CD4-positive, alpha-beta T cell (primary cell): ENCODE measurements at regions not wholly inside any gene's neighbourhood (a gene's known extent, or its start where the extent isn't known, plus 50 kb on each side); places are given as distances from the start of the nearest gene placed in this dataset.

Source experiments
- ATAC-seq: fragments of 200-7000 bp; cut with Tn5 transposase; one replicate; pipeline ENCODE4 v1.10.0; 2022; ENCODE audit warnings: mild to moderate bottlenecking; ENCODE audit not compliant: poor library complexity
- CTCF ChIA-PET: fragments of 350-600 bp; sonication (Branson Sonifier 250); formaldehyde crosslinking; loops from one replicate; lab custom pipeline; 2021; ENCODE audit warnings: antibody characterized with exemption, inconsistent platforms; lab: Charles Lee
- POLR2A ChIA-PET: fragments of 350-600 bp; sonication (Branson Sonifier 250); formaldehyde crosslinking; loops from one replicate; lab custom pipeline; 2021; ENCODE audit warnings: antibody characterized with exemption, inconsistent platforms; lab: Charles Lee
- DNase-seq, 14 experiments: peaks; one replicate each; pipeline ENCODE4 v3.0.0-alpha.2; 2013 to 2020; ENCODE audit warnings: mixed read lengths in 2 of 14
- H3K27ac ChIP-seq, 2 donors: one replicate each; pipeline versions ENCODE4 v1.5.1 to v1.7.0; 2013; ENCODE audit warnings: low read length in 2 of 2, low read depth in 1 of 2, mild to moderate bottlenecking in 1 of 2
- H3K27me3 ChIP-seq, 2 experiments: 1 replicate in 1 of 2; 2 replicates in 1 of 2; pipeline versions ENCODE4 v1.6.1 to v1.7.0; 2013; ENCODE audit warnings: low read length in 2 of 2, control low read depth in 1 of 2, mild to moderate bottlenecking in 1 of 2, moderate library complexity in 1 of 2; ENCODE audit not compliant: insufficient read depth in 2 of 2, control insufficient read depth in 1 of 2
- H3K36me3 ChIP-seq: one replicate; pipeline ENCODE4 v1.6.1; 2013; ENCODE audit warnings: low read length, control low read depth; ENCODE audit not compliant: insufficient read depth
- H3K4me1 ChIP-seq: one replicate; pipeline ENCODE4 v1.6.1; 2013; ENCODE audit warnings: low read length, control low read depth; ENCODE audit not compliant: insufficient read depth
- H3K4me3 ChIP-seq: one replicate; pipeline ENCODE4 v1.5.1; 2013; ENCODE audit warnings: mild to moderate bottlenecking, low read length, moderate library complexity
- H3K9me3 ChIP-seq, 2 experiments: 1 replicate in 1 of 2; 2 replicates in 1 of 2; pipeline versions ENCODE4 v1.6.1 to v1.7.0; 2013; ENCODE audit warnings: low read length in 2 of 2, mild to moderate bottlenecking in 2 of 2, control low read depth in 1 of 2, moderate library complexity in 1 of 2; ENCODE audit not compliant: control insufficient read depth in 1 of 2, insufficient read depth in 1 of 2
- H3K27ac Mint-ChIP-seq: one replicate; pipeline ENCODE4 v1.8.0; 2020; ENCODE audit warnings: mixed read lengths
- H3K27me3 Mint-ChIP-seq: one replicate; pipeline ENCODE4 v1.8.0; 2021; ENCODE audit warnings: mixed read lengths
- H3K36me3 Mint-ChIP-seq: one replicate; pipeline ENCODE4 v1.8.0; 2021; ENCODE audit warnings: low read depth, mixed read lengths
- H3K4me1 Mint-ChIP-seq: one replicate; pipeline ENCODE4 v1.8.0; 2021; ENCODE audit warnings: low read depth, mixed read lengths
- H3K4me3 Mint-ChIP-seq: one replicate; pipeline ENCODE4 v1.8.0; 2020; ENCODE audit warnings: mild to moderate bottlenecking, mixed read lengths
- H3K9me3 Mint-ChIP-seq: one replicate; pipeline ENCODE4 v1.8.0; 2020; ENCODE audit warnings: mixed read lengths
- intact Hi-C, 2 experiments: fragments of 100-400 bp; cut with DNase I in 1 of 2; cut with micrococcal nuclease in 1 of 2; formaldehyde crosslinking; loops; one replicate each; pipeline versions ENCODE4 v1.15.1 to v1.9.0; 2023 to 2025; cut with DNase I, micrococcal nuclease
- TF ChIP-seq, protein P1 (sequence below): fragments of 200-600 bp; IDR thresholded peaks from one replicate; pipeline ENCODE4 v1.8.0; 2022; ENCODE audit warnings: antibody characterized with exemption, mild to moderate bottlenecking

- no peaks in the 10 kb centered on the region for H3K9me3 ChIP-seq
- ChIA-PET CTCF (no interaction called here), POLR2A (no interaction called here)
- TF ChIP-seq, protein P1, sequence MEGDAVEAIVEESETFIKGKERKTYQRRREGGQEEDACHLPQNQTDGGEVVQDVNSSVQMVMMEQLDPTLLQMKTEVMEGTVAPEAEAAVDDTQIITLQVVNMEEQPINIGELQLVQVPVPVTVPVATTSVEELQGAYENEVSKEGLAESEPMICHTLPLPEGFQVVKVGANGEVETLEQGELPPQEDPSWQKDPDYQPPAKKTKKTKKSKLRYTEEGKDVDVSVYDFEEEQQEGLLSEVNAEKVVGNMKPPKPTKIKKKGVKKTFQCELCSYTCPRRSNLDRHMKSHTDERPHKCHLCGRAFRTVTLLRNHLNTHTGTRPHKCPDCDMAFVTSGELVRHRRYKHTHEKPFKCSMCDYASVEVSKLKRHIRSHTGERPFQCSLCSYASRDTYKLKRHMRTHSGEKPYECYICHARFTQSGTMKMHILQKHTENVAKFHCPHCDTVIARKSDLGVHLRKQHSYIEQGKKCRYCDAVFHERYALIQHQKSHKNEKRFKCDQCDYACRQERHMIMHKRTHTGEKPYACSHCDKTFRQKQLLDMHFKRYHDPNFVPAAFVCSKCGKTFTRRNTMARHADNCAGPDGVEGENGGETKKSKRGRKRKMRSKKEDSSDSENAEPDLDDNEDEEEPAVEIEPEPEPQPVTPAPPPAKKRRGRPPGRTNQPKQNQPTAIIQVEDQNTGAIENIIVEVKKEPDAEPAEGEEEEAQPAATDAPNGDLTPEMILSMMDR = no peak
- H3K36me3 ChIP-seq = no peaks in the 10 kb centered on the region
- H3K27me3 ChIP-seq = peaks cover 0 to 3% of the 10 kb centered on the region in 2 experiments
- ATAC-seq (no peak), DNase-seq (no peak)
- no peaks in the 10 kb centered on the region for H3K36me3 Mint-ChIP-seq
- no peak overlapping the region for H3K27ac ChIP-seq
- H3K27ac Mint-ChIP-seq = no peak overlapping the region
- peaks cover 4% of the 10 kb centered on the region for H3K27me3 Mint-ChIP-seq
- no peaks in the 10 kb centered on the region for H3K4me1 ChIP-seq
- no peaks in the 10 kb centered on the region for H3K4me1 Mint-ChIP-seq
- H3K4me3 Mint-ChIP-seq = no peak overlapping the region
- intact Hi-C loops = no loop called here
- no peak overlapping the region for H3K4me3 ChIP-seq
- peaks cover 8% of the 10 kb centered on the region for H3K9me3 Mint-ChIP-seq
Observed at GRCh38 chr16:27138257-27138656, 65.1 kb upstream of the KDM8 start.

DNA sequence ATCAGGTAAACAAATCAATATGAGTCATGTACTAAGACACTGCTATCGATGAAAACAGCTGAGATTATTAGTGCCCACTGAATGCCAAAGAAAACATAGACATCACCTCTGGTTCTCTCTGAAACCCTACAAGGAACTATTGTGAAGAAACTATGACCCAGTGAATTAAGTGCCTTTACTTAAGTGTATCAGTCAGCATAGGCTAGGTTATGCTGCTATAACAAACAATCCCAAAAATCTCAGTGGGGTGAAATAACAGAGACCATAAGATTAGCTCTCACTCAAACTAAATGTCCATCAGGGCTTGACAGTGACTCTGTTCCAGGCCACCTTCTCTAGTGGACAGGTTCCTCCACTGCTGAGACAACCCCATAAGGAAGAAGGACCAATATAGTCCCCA lies 57.7 kb upstream of the KDM8 start:
- H3K9me3 ChIP-seq = no peaks in the 10 kb centered on the region
- no peak for DNase-seq
- no peaks in the 10 kb centered on the region for H3K36me3 Mint-ChIP-seq
- no peaks in the 10 kb centered on the region for H3K36me3 ChIP-seq
- TF ChIP-seq, protein P1 = no peak
- peaks cover 4% of the 10 kb centered on the region for H3K27me3 Mint-ChIP-seq
- peaks cover 4% of the 10 kb centered on the region for H3K9me3 Mint-ChIP-seq
- H3K4me3 ChIP-seq = no peak overlapping the region
- H3K4me1 ChIP-seq = no peaks in the 10 kb centered on the region
- no peak overlapping the region for H3K4me3 Mint-ChIP-seq
- ChIA-PET CTCF (no interaction called here), POLR2A (no interaction called here)
- H3K27ac Mint-ChIP-seq = no peak overlapping the region
- intact Hi-C loops = no loop called here
- no peak overlapping the region for H3K27ac ChIP-seq
- H3K27me3 ChIP-seq = peaks cover 0 to 4% of the 10 kb centered on the region in 2 experiments
- no peaks in the 10 kb centered on the region for H3K4me1 Mint-ChIP-seq
- no peak for ATAC-seq

GRCh38 chr16:27149986-27150385 lies 53.3 kb upstream of the KDM8 start:
- TF ChIP-seq, protein P1 = no peak
- no peak overlapping the region for H3K27ac Mint-ChIP-seq
- DNase-seq (no peak), ATAC-seq (no peak)
- Histone ChIP-seq H3K27me3 (peaks cover 0 to 4% of the 10 kb centered on the region in 2 experiments), H3K9me3 (no peaks in the 10 kb centered on the region), H3K27ac (no peak overlapping the region), H3K4me3 (no peak overlapping the region), H3K36me3 (no peaks in the 10 kb centered on the region), H3K4me1 (peaks cover 6% of the 10 kb centered on the region)
- intact Hi-C loops = no loop called here
- no peaks in the 10 kb centered on the region for H3K36me3 Mint-ChIP-seq
- no peak overlapping the region for H3K4me3 Mint-ChIP-seq
- H3K4me1 Mint-ChIP-seq = peaks cover 7% of the 10 kb centered on the region
- POLR2A ChIA-PET = no interaction called here
- CTCF ChIA-PET = no interaction called here
- H3K9me3 Mint-ChIP-seq = peaks cover 4% of the 10 kb centered on the region
- H3K27me3 Mint-ChIP-seq = peaks cover 4% of the 10 kb centered on the region
